ENCODE measurements at regions not wholly inside any gene's neighbourhood (a gene's known extent, or its start where the extent isn't known, plus 50 kb on each side); places are given as distances from the start of the nearest gene placed in this dataset.
A peak's percentile ranks its signal among the peaks of the same experiment; 100 is the strongest.

DNA sequence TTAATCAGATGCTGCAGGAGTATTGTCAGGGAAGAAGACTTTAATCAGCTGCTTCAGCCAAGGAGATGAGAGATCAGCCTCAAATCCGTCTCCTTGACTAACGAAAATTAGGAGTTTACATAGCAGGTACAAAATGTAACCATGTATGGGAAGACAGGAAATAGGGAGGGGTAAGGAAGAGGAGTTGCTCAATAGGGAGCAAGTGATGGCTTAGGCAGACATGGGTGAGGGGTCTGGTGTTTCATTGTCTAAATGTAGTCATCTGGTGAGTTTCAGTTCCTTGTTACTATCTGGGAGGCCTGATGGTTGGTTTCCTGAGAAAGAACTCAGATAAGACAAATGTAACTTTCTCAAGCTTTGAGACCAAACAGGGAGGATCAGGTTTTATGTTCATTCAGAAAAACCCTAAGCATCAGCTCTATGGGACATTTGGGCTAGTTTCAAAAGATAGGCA, 217.3 kb upstream of the SULF2 start:
- no peak for DNase-seq
- TF ChIP-seq, protein P1, sequence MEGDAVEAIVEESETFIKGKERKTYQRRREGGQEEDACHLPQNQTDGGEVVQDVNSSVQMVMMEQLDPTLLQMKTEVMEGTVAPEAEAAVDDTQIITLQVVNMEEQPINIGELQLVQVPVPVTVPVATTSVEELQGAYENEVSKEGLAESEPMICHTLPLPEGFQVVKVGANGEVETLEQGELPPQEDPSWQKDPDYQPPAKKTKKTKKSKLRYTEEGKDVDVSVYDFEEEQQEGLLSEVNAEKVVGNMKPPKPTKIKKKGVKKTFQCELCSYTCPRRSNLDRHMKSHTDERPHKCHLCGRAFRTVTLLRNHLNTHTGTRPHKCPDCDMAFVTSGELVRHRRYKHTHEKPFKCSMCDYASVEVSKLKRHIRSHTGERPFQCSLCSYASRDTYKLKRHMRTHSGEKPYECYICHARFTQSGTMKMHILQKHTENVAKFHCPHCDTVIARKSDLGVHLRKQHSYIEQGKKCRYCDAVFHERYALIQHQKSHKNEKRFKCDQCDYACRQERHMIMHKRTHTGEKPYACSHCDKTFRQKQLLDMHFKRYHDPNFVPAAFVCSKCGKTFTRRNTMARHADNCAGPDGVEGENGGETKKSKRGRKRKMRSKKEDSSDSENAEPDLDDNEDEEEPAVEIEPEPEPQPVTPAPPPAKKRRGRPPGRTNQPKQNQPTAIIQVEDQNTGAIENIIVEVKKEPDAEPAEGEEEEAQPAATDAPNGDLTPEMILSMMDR (IDR thresholded peaks at IDR 0.05; ENCODE audit: insufficient read depth in 1 of 2, low read depth in 1 of 2, low read length in 1 of 2, severe bottlenecking in 1 of 2, unreplicated experiment in 1 of 2) = no peak
- Histone ChIP-seq H3K4me1 (no peaks in the 10 kb centered on the region), H3K36me3 (ENCODE audit: control insufficient read depth, insufficient read depth, low read length) (no peaks in the 10 kb centered on the region), H3K9me3 (peaks cover 11% of the 10 kb centered on the region), H3K27me3 (replicated peaks; ENCODE audit: control insufficient read depth, insufficient read depth, low read length) (no peaks in the 10 kb centered on the region), H3K4me3 (ENCODE audit: low read depth, low read length) (no peak overlapping the region)
- Mint-ChIP-seq H3K4me3 (ENCODE audit: unreplicated experiment) (no peak overlapping the region), H3K27ac (ENCODE audit: unreplicated experiment) (no peak overlapping the region), H3K4me1 (ENCODE audit: low read depth, unreplicated experiment) (no peaks in the 10 kb centered on the region), H3K36me3 (ENCODE audit: insufficient read depth, unreplicated experiment) (no peaks in the 10 kb centered on the region), H3K9me3 (ENCODE audit: unreplicated experiment) (peaks cover 38% of the 10 kb centered on the region), H3K27me3 (ENCODE audit: insufficient read depth, unreplicated experiment) (peaks cover 2% of the 10 kb centered on the region)
- ChIA-PET POLR2A (no interaction called here), CTCF (no interaction called here)
- intact Hi-C loops (cut with micrococcal nuclease; ENCODE audit: unreplicated experiment) = no loop called here
- BruUV-seq (replicated peaks) = no TSS peak

DNA sequence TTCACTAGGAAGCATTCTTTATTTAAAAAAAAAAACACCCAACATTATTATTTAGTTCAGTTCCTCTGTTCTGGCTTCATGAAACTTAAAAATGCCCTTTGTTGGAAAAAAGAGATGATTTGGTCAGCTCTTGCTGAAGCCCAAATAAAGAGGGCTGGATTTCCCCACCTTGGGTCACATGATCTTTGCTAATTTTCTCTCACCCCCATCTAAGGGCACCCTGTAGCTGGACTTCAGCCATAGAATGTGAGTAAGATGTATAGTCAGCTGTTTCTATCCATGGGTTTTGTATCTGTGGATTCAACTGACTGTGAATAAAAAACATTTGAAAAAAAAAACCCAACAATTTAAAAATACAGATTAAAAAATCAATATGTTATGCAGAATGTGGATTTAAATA, 213.9 kb upstream of the SULF2 start:
- no peak overlapping the region for H3K4me3 ChIP-seq (ENCODE audit: low read depth, low read length)
- Mint-ChIP-seq H3K4me3 (ENCODE audit: unreplicated experiment) (no peak overlapping the region), H3K27me3 (ENCODE audit: insufficient read depth, unreplicated experiment) (no peaks in the 10 kb centered on the region), H3K36me3 (ENCODE audit: insufficient read depth, unreplicated experiment) (no peaks in the 10 kb centered on the region), H3K27ac (ENCODE audit: unreplicated experiment) (no peak overlapping the region), H3K9me3 (ENCODE audit: unreplicated experiment) (peaks cover 41% of the 10 kb centered on the region), H3K4me1 (ENCODE audit: low read depth, unreplicated experiment) (no peaks in the 10 kb centered on the region)
- intact Hi-C loops (cut with micrococcal nuclease; ENCODE audit: unreplicated experiment) = no loop called here
- DNase-seq = no peak
- H3K4me1 ChIP-seq = no peaks in the 10 kb centered on the region
- H3K27me3 ChIP-seq (replicated peaks; ENCODE audit: control insufficient read depth, insufficient read depth, low read length) = no peaks in the 10 kb centered on the region
- POLR2A ChIA-PET = no interaction called here
- CTCF ChIA-PET = interaction anchor here (0.6 kb wide), 1 partner anchor 494 kb away, joined by 5 read pairs; no protein-coding TSS in a partner anchor
- peaks cover 16% of the 10 kb centered on the region for H3K9me3 ChIP-seq
- BruUV-seq (replicated peaks) = no TSS peak
- no peaks in the 10 kb centered on the region for H3K36me3 ChIP-seq (ENCODE audit: control insufficient read depth, insufficient read depth, low read length)
- TF ChIP-seq, protein P1 (IDR thresholded peaks at IDR 0.05; ENCODE audit: insufficient read depth in 1 of 2, low read depth in 1 of 2, low read length in 1 of 2, severe bottlenecking in 1 of 2, unreplicated experiment in 1 of 2) = no peak

DNA sequence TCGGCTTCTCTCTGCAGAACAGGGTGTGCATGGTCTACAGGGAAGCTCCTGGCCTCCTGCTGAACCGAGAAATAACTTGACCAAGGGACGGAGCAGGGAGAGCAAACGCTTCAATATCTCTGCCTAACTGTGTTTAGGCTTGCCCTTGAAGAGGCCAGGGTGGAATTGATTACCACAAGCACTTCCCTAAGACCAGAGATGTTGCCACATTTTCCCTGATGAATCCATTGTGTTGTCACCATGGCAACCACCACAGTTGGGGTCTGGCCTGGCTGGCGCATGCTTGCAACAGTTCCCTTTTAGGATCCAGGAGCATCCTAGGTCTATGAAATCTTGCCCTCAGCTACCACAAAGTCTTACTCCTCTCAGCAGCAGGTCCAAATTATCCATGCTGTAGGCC, 213.5 kb upstream of the SULF2 start:
- CTCF ChIA-PET = interaction anchor here (0.6 kb wide), 2 partner anchors 184 to 493 kb away, joined by 3 to 5 read pairs; no protein-coding TSS in a partner anchor
- no peaks in the 10 kb centered on the region for H3K27me3 Mint-ChIP-seq (ENCODE audit: insufficient read depth, unreplicated experiment)
- BruUV-seq (replicated peaks) = no TSS peak
- H3K36me3 Mint-ChIP-seq (ENCODE audit: insufficient read depth, unreplicated experiment) = no peaks in the 10 kb centered on the region
- H3K4me1 ChIP-seq = no peaks in the 10 kb centered on the region
- H3K36me3 ChIP-seq (ENCODE audit: control insufficient read depth, insufficient read depth, low read length) = no peaks in the 10 kb centered on the region
- H3K4me3 Mint-ChIP-seq (ENCODE audit: unreplicated experiment) = no peak overlapping the region
- H3K27me3 ChIP-seq (replicated peaks; ENCODE audit: control insufficient read depth, insufficient read depth, low read length) = no peaks in the 10 kb centered on the region
- peaks cover 40% of the 10 kb centered on the region for H3K9me3 Mint-ChIP-seq (ENCODE audit: unreplicated experiment)
- DNase-seq = peak in 1 of 2 experiments; percentile 23
- POLR2A ChIA-PET = no interaction called here
- peaks cover 14% of the 10 kb centered on the region for H3K9me3 ChIP-seq
- TF ChIP-seq, protein P1 (IDR thresholded peaks at IDR 0.05; ENCODE audit: insufficient read depth in 1 of 2, low read depth in 1 of 2, low read length in 1 of 2, severe bottlenecking in 1 of 2, unreplicated experiment in 1 of 2) = no peak
- H3K4me3 ChIP-seq (ENCODE audit: low read depth, low read length) = no peak overlapping the region
- no peak overlapping the region for H3K27ac Mint-ChIP-seq (ENCODE audit: unreplicated experiment)
- intact Hi-C loops (cut with micrococcal nuclease; ENCODE audit: unreplicated experiment) = no loop called here
- no peaks in the 10 kb centered on the region for H3K4me1 Mint-ChIP-seq (ENCODE audit: low read depth, unreplicated experiment)

All from Caco-2 (cell line).